ENCODE measurements at regions not wholly inside any gene's neighbourhood (a gene's known extent, or its start where the extent isn't known, plus 50 kb on each side); places are given as distances from the start of the nearest gene placed in this dataset.

- TF ChIP-seq POLR2A (IDR thresholded peaks at IDR 0.05; ENCODE audit: extremely low read depth, insufficient read length) (no peak), MAX (IDR thresholded peaks at IDR 0.05; ENCODE audit: low read depth, low read length) (no peak), MYC (IDR thresholded peaks at IDR 0.05; ENCODE audit: low read depth, low read length) (no peak), CTCF (IDR thresholded peaks at IDR 0.05; ENCODE audit: low read depth, low read length) (no peak)
- H3K4me3 ChIP-seq (ENCODE audit: low read depth, low read length), result no peak overlapping the region
- DNase-seq (ENCODE audit: low read depth), result no peak
These were observed 137.0 kb downstream of the CHST1 start for GRCh38 chr11:45528435-45528834.

- peak; percentile 79 for DNase-seq (ENCODE audit: low read depth)
- H3K4me3 ChIP-seq (ENCODE audit: low read depth, low read length), result no peak overlapping the region
- TF ChIP-seq CTCF (IDR thresholded peaks at IDR 0.05; ENCODE audit: low read depth, low read length), result no peak
- TF ChIP-seq MYC (IDR thresholded peaks at IDR 0.05; ENCODE audit: low read depth, low read length), result no peak
- no peak for TF ChIP-seq POLR2A (IDR thresholded peaks at IDR 0.05; ENCODE audit: extremely low read depth, insufficient read length)
- no peak for TF ChIP-seq MAX (IDR thresholded peaks at IDR 0.05; ENCODE audit: low read depth, low read length)
These were observed 137.5 kb downstream of the CHST1 start for GRCh38 chr11:45527898-45528297.

GRCh38 chr11:45525393-45525792 is 140.0 kb downstream of the CHST1 start:
- no peak for TF ChIP-seq MYC (IDR thresholded peaks at IDR 0.05; ENCODE audit: low read depth, low read length)
- no peak for TF ChIP-seq CTCF (IDR thresholded peaks at IDR 0.05; ENCODE audit: low read depth, low read length)
- TF ChIP-seq POLR2A (IDR thresholded peaks at IDR 0.05; ENCODE audit: extremely low read depth, insufficient read length), result no peak
- no peak for TF ChIP-seq MAX (IDR thresholded peaks at IDR 0.05; ENCODE audit: low read depth, low read length)
- DNase-seq (ENCODE audit: low read depth), result no peak
- no peak overlapping the region for H3K4me3 ChIP-seq (ENCODE audit: low read depth, low read length)

- no peak overlapping the region for H3K4me3 ChIP-seq (ENCODE audit: low read depth, low read length)
- no peak for DNase-seq (ENCODE audit: low read depth)
- TF ChIP-seq CTCF (IDR thresholded peaks at IDR 0.05; ENCODE audit: low read depth, low read length) (no peak), MYC (IDR thresholded peaks at IDR 0.05; ENCODE audit: low read depth, low read length) (no peak), POLR2A (IDR thresholded peaks at IDR 0.05; ENCODE audit: extremely low read depth, insufficient read length) (no peak), MAX (IDR thresholded peaks at IDR 0.05; ENCODE audit: low read depth, low read length) (no peak)
These were observed 141.7 kb downstream of the CHST1 start for GRCh38 chr11:45523760-45524159.

- no peak overlapping the region for H3K4me3 ChIP-seq (ENCODE audit: low read depth, low read length)
- peak; percentile 83 for TF ChIP-seq MYC (IDR thresholded peaks at IDR 0.05; ENCODE audit: low read depth, low read length)
- TF ChIP-seq POLR2A (IDR thresholded peaks at IDR 0.05; ENCODE audit: extremely low read depth, insufficient read length), result no peak
- TF ChIP-seq MAX (IDR thresholded peaks at IDR 0.05; ENCODE audit: low read depth, low read length), result peak; percentile 87
- TF ChIP-seq CTCF (IDR thresholded peaks at IDR 0.05; ENCODE audit: low read depth, low read length), result no peak
- DNase-seq (ENCODE audit: low read depth), result peak; percentile 88
These were observed 146.4 kb downstream of the CHST1 start for GRCh38 chr11:45518833-45519535.
